AG04450 (cell line): ENCODE measurements at regions not wholly inside any gene's neighbourhood (a gene's known extent, or its start where the extent isn't known, plus 50 kb on each side); places are given as distances from the start of the nearest gene placed in this dataset. TPM values are rescaled to one million over a fixed set of nuclear protein-coding genes. Genes with fewer than 3 reads are reported as not detected.

Experiments
- CTCF ChIA-PET: fragments of 300-600, 350-600 bp; formaldehyde crosslinking; extraction: SDS; loops from one replicate; lab custom pipeline; 2022; ENCODE audit warnings: antibody characterized with exemption, inconsistent platforms; lab: Charles Lee
- POLR2A ChIA-PET: fragments of 350-600 bp; formaldehyde crosslinking; extraction: SDS; loops from one replicate; lab custom pipeline; 2021; ENCODE audit warnings: antibody characterized with exemption, inconsistent platforms; lab: Yijun Ruan, JAX
- DNase-seq: peaks from one replicate; pipeline ENCODE4 v3.0.0-alpha.2; 2011; ENCODE audit warnings: low read depth, low spot score
- H3K27ac ChIP-seq: one replicate; pipeline ENCODE4 v1.5.1; 2012; ENCODE audit warnings: low read depth, low read length, control low read depth
- H3K27me3 ChIP-seq: one replicate; pipeline ENCODE4 v1.6.0; 2012; ENCODE audit warnings: low read length; ENCODE audit not compliant: control insufficient read depth, insufficient read depth
- H3K4me3 ChIP-seq: 2 replicates; pipeline ENCODE4 v1.5.1; 2011; ENCODE audit warnings: mild to moderate bottlenecking, low read depth, low read length, control low read depth
- H3K9me3 ChIP-seq: 2 replicates; pipeline ENCODE4 v1.5.1; 2012; ENCODE audit warnings: low read length; ENCODE audit not compliant: control insufficient read depth, insufficient read depth
- CTCF ChIP-seq: IDR thresholded peaks from 2 replicates; pipeline ENCODE4 v1.5.1; 2011; ENCODE audit warnings: low read depth, low read length, control low read depth, inconsistent platforms
- small RNA-seq: library from RNA; depleted of rRNA; stranded (forward); fragments of <200 nt; gene quantifications from one replicate; pipeline ENCODE3, GENCODE V24; 2012; ENCODE audit warnings: low read depth; ENCODE audit not compliant: insufficient read length

- TF ChIP-seq CTCF, result no peak
- Histone ChIP-seq H3K27ac (no peak overlapping the region), H3K4me3 (no peak overlapping the region), H3K9me3 (no peaks in the 10 kb centered on the region), H3K27me3 (no peaks in the 10 kb centered on the region)
- ChIA-PET POLR2A (no interaction called here), CTCF (no interaction called here)
- DNase-seq, result no peak
Observed at GRCh38 chr1:107000902-107001301, 55.6 kb upstream of the PRMT6 start.

GRCh38 chr1:107003972-107004371 lies 52.5 kb upstream of the PRMT6 start:
- ChIA-PET CTCF (no interaction called here), POLR2A (no interaction called here)
- no peak for DNase-seq
- H3K27me3 ChIP-seq, result no peaks in the 10 kb centered on the region
- H3K27ac ChIP-seq, result no peak overlapping the region
- H3K4me3 ChIP-seq, result no peak overlapping the region
- H3K9me3 ChIP-seq, result no peaks in the 10 kb centered on the region
- no peak for TF ChIP-seq CTCF

GRCh38 chr1:107004421-107004820 lies 52.1 kb upstream of the PRMT6 start:
- Histone ChIP-seq H3K27ac (no peak overlapping the region), H3K27me3 (no peaks in the 10 kb centered on the region), H3K4me3 (no peak overlapping the region), H3K9me3 (no peaks in the 10 kb centered on the region)
- ChIA-PET POLR2A (no interaction called here), CTCF (no interaction called here)
- no peak for TF ChIP-seq CTCF
- DNase-seq, result no peak

Small RNA genes lying in the stretch of these regions (small RNA-seq; reads per million reads assigned to genes)
- gene AL596327.1 (not detected), gene SEPT2P1 (not detected)
